ENCODE measurements at regions not wholly inside any gene's neighbourhood (a gene's known extent, or its start where the extent isn't known, plus 50 kb on each side); places are given as distances from the start of the nearest gene placed in this dataset.

- H3K4me3 ChIP-seq (ENCODE audit: low read length): no peak overlapping the region
- no peaks in the 10 kb centered on the region for H3K27me3 ChIP-seq (ENCODE audit: control insufficient read depth, insufficient read depth, low read length, poor library complexity, severe bottlenecking)
- H3K4me1 ChIP-seq (ENCODE audit: control insufficient read depth, insufficient read depth, low read length): no peaks in the 10 kb centered on the region
- no peaks in the 10 kb centered on the region for H3K9me3 Mint-ChIP-seq
- TF ChIP-seq CTCF (conservative IDR thresholded peaks at IDR 0.05): no peak
- H3K27ac Mint-ChIP-seq: no peak overlapping the region
- no peaks in the 10 kb centered on the region for H3K9me3 ChIP-seq (ENCODE audit: control insufficient read depth, low read length)
- H3K27me3 Mint-ChIP-seq (ENCODE audit: insufficient read depth): no peaks in the 10 kb centered on the region
- H3K9ac ChIP-seq (ENCODE audit: extremely low read depth, low read length, poor library complexity, severe bottlenecking): no peak overlapping the region
- no peaks in the 10 kb centered on the region for H3K36me3 ChIP-seq (ENCODE audit: control insufficient read depth, insufficient read depth, low read length)
- H3K27ac ChIP-seq (ENCODE audit: low read depth, low read length): no peak overlapping the region
- H3K4me3 Mint-ChIP-seq: no peak overlapping the region
- no peaks in the 10 kb centered on the region for H3K4me1 Mint-ChIP-seq
- H3K36me3 Mint-ChIP-seq (ENCODE audit: low read depth): no peaks in the 10 kb centered on the region
- WGBS, 2 experiments (ENCODE audit: insufficient coverage in 1 of 2, insufficient read length in 1 of 2): 93% methylated on average over 1 of the region's 1 CpG; no CpG with 5 or more reads in 1 of the 2 experiments
- no peak for DNase-seq
These were observed 239.9 kb upstream of the PHF14 start for GRCh38 chr7:10733747-10734146.

GRCh38 chr7:10734595-10734994 lies 239.1 kb upstream of the PHF14 start:
- 82% methylated on average over 2 of the region's 2 CpGs; no CpG with 5 or more reads in 1 of the 2 experiments for WGBS, 2 experiments (ENCODE audit: insufficient coverage in 1 of 2, insufficient read length in 1 of 2)

DNA sequence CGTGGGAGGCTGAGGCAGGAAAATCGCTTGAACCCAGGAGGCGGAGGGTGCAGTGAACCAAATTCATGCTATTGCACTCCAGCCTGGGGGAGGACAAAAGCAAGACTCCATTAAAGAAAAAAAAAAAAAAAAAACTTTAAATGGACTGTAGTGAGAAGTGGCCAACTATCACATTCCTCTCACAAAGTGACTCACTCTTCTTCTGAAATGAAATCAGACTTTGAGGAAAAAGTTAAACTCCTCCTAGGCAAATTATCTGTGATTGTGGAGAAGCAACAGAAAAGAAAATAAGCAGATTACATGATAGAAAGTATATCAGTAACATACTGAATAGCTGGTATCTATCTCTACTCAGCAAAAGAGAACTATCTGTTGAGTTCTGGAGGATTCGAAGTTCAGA lies 234.3 kb upstream of the PHF14 start:
- Mint-ChIP-seq H3K4me3 (no peak overlapping the region), H3K27me3 (ENCODE audit: insufficient read depth) (no peaks in the 10 kb centered on the region), H3K27ac (no peak overlapping the region), H3K9me3 (no peaks in the 10 kb centered on the region), H3K36me3 (ENCODE audit: low read depth) (no peaks in the 10 kb centered on the region), H3K4me1 (no peaks in the 10 kb centered on the region)
- no peak overlapping the region for H3K4me3 ChIP-seq (ENCODE audit: low read length)
- no peaks in the 10 kb centered on the region for H3K4me1 ChIP-seq (ENCODE audit: control insufficient read depth, insufficient read depth, low read length)
- DNase-seq: no peak
- no peak for TF ChIP-seq CTCF (conservative IDR thresholded peaks at IDR 0.05)
- no peaks in the 10 kb centered on the region for H3K9me3 ChIP-seq (ENCODE audit: control insufficient read depth, low read length)
- WGBS, 2 experiments (ENCODE audit: insufficient coverage in 1 of 2, insufficient read length in 1 of 2): 93 to 96% methylated on average over 4 of the region's 4 CpGs
- H3K27me3 ChIP-seq (ENCODE audit: control insufficient read depth, insufficient read depth, low read length, poor library complexity, severe bottlenecking): no peaks in the 10 kb centered on the region
- H3K27ac ChIP-seq (ENCODE audit: low read depth, low read length): no peak overlapping the region
- no peaks in the 10 kb centered on the region for H3K36me3 ChIP-seq (ENCODE audit: control insufficient read depth, insufficient read depth, low read length)
- H3K9ac ChIP-seq (ENCODE audit: extremely low read depth, low read length, poor library complexity, severe bottlenecking): no peak overlapping the region

More at GRCh38 chr7:10734595-10734994, 239.1 kb upstream of the PHF14 start:
- H3K4me1 ChIP-seq (ENCODE audit: control insufficient read depth, insufficient read depth, low read length): no peaks in the 10 kb centered on the region
- H3K9me3 ChIP-seq (ENCODE audit: control insufficient read depth, low read length): no peaks in the 10 kb centered on the region
- TF ChIP-seq CTCF (conservative IDR thresholded peaks at IDR 0.05): no peak
- no peaks in the 10 kb centered on the region for H3K36me3 Mint-ChIP-seq (ENCODE audit: low read depth)
- no peaks in the 10 kb centered on the region for H3K9me3 Mint-ChIP-seq
- no peaks in the 10 kb centered on the region for H3K4me1 Mint-ChIP-seq
- no peaks in the 10 kb centered on the region for H3K36me3 ChIP-seq (ENCODE audit: control insufficient read depth, insufficient read depth, low read length)
- no peaks in the 10 kb centered on the region for H3K27me3 Mint-ChIP-seq (ENCODE audit: insufficient read depth)
- no peak overlapping the region for H3K27ac Mint-ChIP-seq
- H3K4me3 Mint-ChIP-seq: no peak overlapping the region
- no peak overlapping the region for H3K9ac ChIP-seq (ENCODE audit: extremely low read depth, low read length, poor library complexity, severe bottlenecking)
- no peaks in the 10 kb centered on the region for H3K27me3 ChIP-seq (ENCODE audit: control insufficient read depth, insufficient read depth, low read length, poor library complexity, severe bottlenecking)
- H3K4me3 ChIP-seq (ENCODE audit: low read length): no peak overlapping the region
- no peak for DNase-seq
- no peak overlapping the region for H3K27ac ChIP-seq (ENCODE audit: low read depth, low read length)
